HEK293 (cell line): ENCODE measurements at regions not wholly inside any gene's neighbourhood (a gene's known extent, or its start where the extent isn't known, plus 50 kb on each side); places are given as distances from the start of the nearest gene placed in this dataset.
A peak's percentile ranks its signal among the peaks of the same experiment; 100 is the strongest.

Experiments
- FEZF1 ChIP-seq: fragments of 450-650 bp; formaldehyde crosslinking; IDR thresholded peaks from 2 replicates; pipeline ENCODE4 v1.5.1; 2016; ENCODE audit warnings: missing biosample characterization, missing genetic modification characterization
- GLIS1 ChIP-seq: fragments of 450-650 bp; formaldehyde crosslinking; IDR thresholded peaks from 2 replicates; pipeline ENCODE4 v1.5.1; 2016; ENCODE audit warnings: missing biosample characterization, missing genetic modification characterization
- PATZ1 ChIP-seq: fragments of 450-650 bp; formaldehyde crosslinking; IDR thresholded peaks from 2 replicates; pipeline ENCODE4 v1.5.1; 2016; ENCODE audit warnings: missing biosample characterization, missing genetic modification characterization
- RBAK ChIP-seq: fragments of 450-650 bp; formaldehyde crosslinking; IDR thresholded peaks from 2 replicates; pipeline ENCODE4 v1.5.1; 2016; ENCODE audit warnings: missing biosample characterization, missing genetic modification characterization
- SALL2 ChIP-seq: fragments of 450-650 bp; formaldehyde crosslinking; IDR thresholded peaks from 2 replicates; pipeline ENCODE4 v1.5.0; 2017; ENCODE audit warnings: missing biosample characterization, mild to moderate bottlenecking, missing genetic modification characterization, borderline replicate concordance
- SCRT1 ChIP-seq: fragments of 450-650 bp; formaldehyde crosslinking; IDR thresholded peaks from 2 replicates; pipeline ENCODE4 v1.5.1; 2016; ENCODE audit warnings: missing biosample characterization, missing genetic modification characterization, borderline replicate concordance
- TCF7L2 ChIP-seq: IDR thresholded peaks from 2 replicates; pipeline ENCODE4 v1.6.1; 2011; ENCODE audit warnings: low read depth, mild to moderate bottlenecking, inconsistent platforms, low read length, moderate library complexity, borderline replicate concordance
- TRIM28 ChIP-seq: IDR thresholded peaks from 2 replicates; pipeline ENCODE4 v1.6.1; 2011; ENCODE audit warnings: low read length, control low read depth, borderline replicate concordance
- WT1 ChIP-seq: fragments of 450-650 bp; formaldehyde crosslinking; IDR thresholded peaks from 2 replicates; pipeline ENCODE4 v1.5.1; 2016; ENCODE audit warnings: missing biosample characterization, missing genetic modification characterization
- ZBTB49 ChIP-seq: fragments of 450-650 bp; formaldehyde crosslinking; IDR thresholded peaks from 2 replicates; pipeline ENCODE4 v1.5.1; 2016; ENCODE audit warnings: missing biosample characterization, missing genetic modification characterization, low read depth
- ZFP3 ChIP-seq: fragments of 450-650 bp; formaldehyde crosslinking; IDR thresholded peaks from 2 replicates; pipeline ENCODE4 v1.5.1; 2016; ENCODE audit warnings: low read depth, missing biosample characterization, missing genetic modification characterization
- ZFP41 ChIP-seq: fragments of 450-650 bp; formaldehyde crosslinking; IDR thresholded peaks from 2 replicates; pipeline ENCODE4 v1.5.1; 2016; ENCODE audit warnings: missing biosample characterization, missing genetic modification characterization, borderline replicate concordance
- ZNF10 ChIP-seq: fragments of 450-650 bp; formaldehyde crosslinking; IDR thresholded peaks from 2 replicates; pipeline ENCODE4 v1.5.1; 2017; ENCODE audit warnings: missing biosample characterization, missing genetic modification characterization
- ZNF214 ChIP-seq: fragments of 450-650 bp; formaldehyde crosslinking; IDR thresholded peaks from 2 replicates; pipeline ENCODE4 v1.5.1; 2017; ENCODE audit warnings: missing biosample characterization, mild to moderate bottlenecking, missing genetic modification characterization, borderline replicate concordance
- ZNF544 ChIP-seq: fragments of 450-650 bp; formaldehyde crosslinking; IDR thresholded peaks from 2 replicates; pipeline ENCODE4 v1.5.0; 2017; ENCODE audit warnings: missing biosample characterization, missing genetic modification characterization
- ZNF549 ChIP-seq: fragments of 450-650 bp; IDR thresholded peaks from 2 replicates; pipeline ENCODE4 v1.5.1; 2018; ENCODE audit warnings: missing biosample characterization, missing genetic modification characterization, mild to moderate bottlenecking, inconsistent platforms, moderate library complexity
- ZNF571 ChIP-seq: fragments of 450-650 bp; formaldehyde crosslinking; IDR thresholded peaks from 2 replicates; pipeline ENCODE4 v1.5.0; 2017; ENCODE audit warnings: missing biosample characterization, missing genetic modification characterization
- ZNF629 ChIP-seq: fragments of 450-650 bp; formaldehyde crosslinking; IDR thresholded peaks from 2 replicates; pipeline ENCODE4 v1.5.1; 2017; ENCODE audit warnings: missing biosample characterization, missing genetic modification characterization
- ZNF660 ChIP-seq: fragments of 450-650 bp; IDR thresholded peaks from 2 replicates; pipeline ENCODE4 v1.5.1; 2018; ENCODE audit warnings: missing biosample characterization, mild to moderate bottlenecking, missing genetic modification characterization
- ZNF843 ChIP-seq: fragments of 450-650 bp; formaldehyde crosslinking; IDR thresholded peaks from 2 replicates; pipeline ENCODE4 v1.5.1; 2016; ENCODE audit warnings: missing biosample characterization, missing genetic modification characterization
- ZSCAN16 ChIP-seq: fragments of 450-650 bp; formaldehyde crosslinking; IDR thresholded peaks from 2 replicates; pipeline ENCODE4 v1.5.1; 2016; ENCODE audit warnings: missing biosample characterization, missing genetic modification characterization
- ZSCAN30 ChIP-seq: fragments of 450-650 bp; IDR thresholded peaks from 2 replicates; pipeline ENCODE4 v1.5.1; 2018; ENCODE audit warnings: missing biosample characterization, mild to moderate bottlenecking, missing genetic modification characterization, moderate library complexity
- TF ChIP-seq, protein P1 (sequence below): fragments of 450-650 bp; formaldehyde crosslinking; IDR thresholded peaks from 2 replicates; pipeline ENCODE4 v1.5.1; 2017; ENCODE audit warnings: missing biosample characterization, missing genetic modification characterization
- TF ChIP-seq, protein P2 (sequence below): fragments of 450-650 bp; formaldehyde crosslinking; IDR thresholded peaks from 2 replicates; pipeline ENCODE4 v1.5.1; 2017; ENCODE audit warnings: missing biosample characterization, missing genetic modification characterization

DNA sequence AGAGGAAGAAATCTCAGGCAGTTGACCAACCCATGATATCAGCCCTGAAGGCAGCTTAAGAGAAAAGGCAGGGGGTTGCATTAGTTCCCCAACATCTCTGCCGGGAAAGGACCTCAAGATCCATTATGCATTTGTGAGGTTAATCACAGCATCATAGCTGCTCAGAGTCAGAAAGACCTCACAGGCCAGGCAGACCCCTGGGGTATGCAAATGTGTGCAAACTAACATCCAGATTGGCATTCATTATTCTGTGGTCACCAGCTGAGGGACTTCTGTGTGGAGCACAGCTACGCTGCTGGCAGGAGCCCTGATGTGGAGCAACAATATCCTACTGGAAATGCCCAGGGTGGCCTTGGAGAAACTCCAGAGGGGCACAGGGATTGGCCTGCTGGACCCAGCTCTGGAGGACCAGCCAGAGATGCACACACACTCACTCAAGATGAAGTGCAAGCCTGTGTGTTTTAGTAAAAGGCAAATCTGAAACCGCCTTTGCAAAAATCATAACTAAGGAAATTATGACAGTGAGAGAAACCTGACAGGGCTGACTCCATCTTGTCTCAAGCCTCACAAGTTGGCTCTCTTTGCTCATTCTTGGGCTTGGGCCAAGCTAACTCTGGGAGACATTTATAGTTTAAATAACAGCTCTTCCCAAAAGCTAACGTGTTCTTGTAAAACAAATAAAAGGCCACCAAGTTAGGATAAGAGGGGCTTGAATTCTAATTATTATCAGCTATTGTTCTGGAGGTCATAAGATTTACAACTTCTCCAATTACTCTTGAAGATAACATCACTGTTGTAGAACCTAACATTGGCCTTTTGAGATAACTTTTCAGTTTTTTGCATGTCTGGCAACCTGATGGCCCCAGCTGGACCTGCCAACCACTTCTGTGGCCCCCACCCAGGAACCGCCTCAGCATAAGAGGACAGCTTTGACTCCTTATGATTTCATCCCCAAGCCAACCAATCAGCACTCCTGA lies 257.1 kb downstream of the UACA start (continued):
- TF ChIP-seq ZBTB49 (tag by site-specific recombination) (no peak), ZNF629 (peak; percentile 10; the same call in 1 of the 2 replicates), ZSCAN30 (tag by site-specific recombination) (no peak), ZNF571 (tag by site-specific recombination) (no peak), TRIM28 (no peak), ZNF660 (tag by site-specific recombination) (0 out of 2 replicates have a peak, but pooled peaks have one; percentile 27), ZNF549 (no peak), RBAK (tag by site-specific recombination) (no peak), WT1 (no peak), ZNF544 (tag by site-specific recombination) (no peak), ZNF214 (tag by site-specific recombination) (0 out of 2 replicates have a peak, but pooled peaks have one; percentile 14), PATZ1 (tag by site-specific recombination) (no peak; the same call in 1 of the 2 replicates), FEZF1 (peak; percentile 82), ZNF10 (peak; percentile 1; the same call in 1 of the 2 replicates), ZFP3 (tag by site-specific recombination) (no peak), ZNF843 (peak; percentile 70), SALL2 (tag by site-specific recombination) (no peak), ZFP41 (tag by site-specific recombination) (no peak), GLIS1 (tag by site-specific recombination) (peak; percentile 6; the same call in 1 of the 2 replicates), SCRT1 (tag by site-specific recombination) (no peak), ZSCAN16 (tag by site-specific recombination) (no peak), TCF7L2 (peak; percentile 65; the same call in 1 of the 2 replicates)
- TF ChIP-seq, protein P1, sequence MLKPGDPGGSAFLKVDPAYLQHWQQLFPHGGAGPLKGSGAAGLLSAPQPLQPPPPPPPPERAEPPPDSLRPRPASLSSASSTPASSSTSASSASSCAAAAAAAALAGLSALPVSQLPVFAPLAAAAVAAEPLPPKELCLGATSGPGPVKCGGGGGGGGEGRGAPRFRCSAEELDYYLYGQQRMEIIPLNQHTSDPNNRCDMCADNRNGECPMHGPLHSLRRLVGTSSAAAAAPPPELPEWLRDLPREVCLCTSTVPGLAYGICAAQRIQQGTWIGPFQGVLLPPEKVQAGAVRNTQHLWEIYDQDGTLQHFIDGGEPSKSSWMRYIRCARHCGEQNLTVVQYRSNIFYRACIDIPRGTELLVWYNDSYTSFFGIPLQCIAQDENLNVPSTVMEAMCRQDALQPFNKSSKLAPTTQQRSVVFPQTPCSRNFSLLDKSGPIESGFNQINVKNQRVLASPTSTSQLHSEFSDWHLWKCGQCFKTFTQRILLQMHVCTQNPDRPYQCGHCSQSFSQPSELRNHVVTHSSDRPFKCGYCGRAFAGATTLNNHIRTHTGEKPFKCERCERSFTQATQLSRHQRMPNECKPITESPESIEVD (tag by site-specific recombination), result peak; percentile 85
- TF ChIP-seq, protein P2, sequence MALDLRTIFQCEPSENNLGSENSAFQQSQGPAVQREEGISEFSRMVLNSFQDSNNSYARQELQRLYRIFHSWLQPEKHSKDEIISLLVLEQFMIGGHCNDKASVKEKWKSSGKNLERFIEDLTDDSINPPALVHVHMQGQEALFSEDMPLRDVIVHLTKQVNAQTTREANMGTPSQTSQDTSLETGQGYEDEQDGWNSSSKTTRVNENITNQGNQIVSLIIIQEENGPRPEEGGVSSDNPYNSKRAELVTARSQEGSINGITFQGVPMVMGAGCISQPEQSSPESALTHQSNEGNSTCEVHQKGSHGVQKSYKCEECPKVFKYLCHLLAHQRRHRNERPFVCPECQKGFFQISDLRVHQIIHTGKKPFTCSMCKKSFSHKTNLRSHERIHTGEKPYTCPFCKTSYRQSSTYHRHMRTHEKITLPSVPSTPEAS, result no peak
- TF ChIP-seq, all 188 proteins: peak for 20
